PC-9 (cell line): ENCODE measurements at regions not wholly inside any gene's neighbourhood (a gene's known extent, or its start where the extent isn't known, plus 50 kb on each side); places are given as distances from the start of the nearest gene placed in this dataset.

Source experiments
- EZH2 ChIP-seq: fragments of 200-600 bp; sonication (generic); IDR thresholded peaks from 2 replicates; pipeline ENCODE4 v1.8.0; 2017; ENCODE audit warnings: antibody characterized with exemption, low read depth
- TF ChIP-seq, protein P1 (sequence below): fragments of 200-600 bp; sonication (generic); conservative IDR thresholded peaks from 2 replicates; pipeline ENCODE4 v1.6.1; 2017; ENCODE audit warnings: mixed run types, antibody characterized with exemption, mild to moderate bottlenecking, moderate library complexity

DNA sequence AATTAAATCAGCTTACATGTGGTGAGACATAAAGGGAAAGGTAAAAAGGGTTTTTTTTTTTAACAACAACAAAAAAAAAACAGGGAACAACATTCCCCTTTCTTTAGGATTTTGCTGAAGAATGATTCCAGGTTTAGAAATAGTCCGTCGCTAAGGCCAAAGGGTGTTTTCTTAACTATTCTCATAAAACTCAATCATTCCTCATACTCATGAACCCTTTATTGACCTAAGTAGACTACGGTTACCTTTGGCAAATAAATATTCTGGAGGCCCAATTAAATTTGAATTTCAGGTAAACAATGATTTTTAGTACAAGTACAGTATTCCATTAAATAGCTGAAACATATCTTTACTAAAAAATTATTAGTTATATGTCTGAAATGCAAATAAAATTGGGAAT is 55.6 kb upstream of the CCNG1 start:
- TF ChIP-seq, protein P1, sequence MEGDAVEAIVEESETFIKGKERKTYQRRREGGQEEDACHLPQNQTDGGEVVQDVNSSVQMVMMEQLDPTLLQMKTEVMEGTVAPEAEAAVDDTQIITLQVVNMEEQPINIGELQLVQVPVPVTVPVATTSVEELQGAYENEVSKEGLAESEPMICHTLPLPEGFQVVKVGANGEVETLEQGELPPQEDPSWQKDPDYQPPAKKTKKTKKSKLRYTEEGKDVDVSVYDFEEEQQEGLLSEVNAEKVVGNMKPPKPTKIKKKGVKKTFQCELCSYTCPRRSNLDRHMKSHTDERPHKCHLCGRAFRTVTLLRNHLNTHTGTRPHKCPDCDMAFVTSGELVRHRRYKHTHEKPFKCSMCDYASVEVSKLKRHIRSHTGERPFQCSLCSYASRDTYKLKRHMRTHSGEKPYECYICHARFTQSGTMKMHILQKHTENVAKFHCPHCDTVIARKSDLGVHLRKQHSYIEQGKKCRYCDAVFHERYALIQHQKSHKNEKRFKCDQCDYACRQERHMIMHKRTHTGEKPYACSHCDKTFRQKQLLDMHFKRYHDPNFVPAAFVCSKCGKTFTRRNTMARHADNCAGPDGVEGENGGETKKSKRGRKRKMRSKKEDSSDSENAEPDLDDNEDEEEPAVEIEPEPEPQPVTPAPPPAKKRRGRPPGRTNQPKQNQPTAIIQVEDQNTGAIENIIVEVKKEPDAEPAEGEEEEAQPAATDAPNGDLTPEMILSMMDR = no peak
- no peak for TF ChIP-seq EZH2
